GM12875 (cell line): ENCODE measurements at regions not wholly inside any gene's neighbourhood (a gene's known extent, or its start where the extent isn't known, plus 50 kb on each side); places are given as distances from the start of the nearest gene placed in this dataset.

Source experiments
- H3K4me3 ChIP-seq: one replicate; pipeline ENCODE4 v1.5.1; 2011; ENCODE audit warnings: low read depth, low read length, control low read depth
- CTCF ChIP-seq: IDR thresholded peaks from 2 replicates; pipeline ENCODE4 v1.5.1; 2011; ENCODE audit warnings: low read depth, mild to moderate bottlenecking, control low read depth, inconsistent platforms, low read length, moderate library complexity, borderline replicate concordance; ENCODE audit not compliant: insufficient read depth

GRCh38 chr5:125012727-125013451 is 266.4 kb upstream of the ZNF608 start:
- no peak overlapping the region for H3K4me3 ChIP-seq
- TF ChIP-seq CTCF: no peak

- no peak for TF ChIP-seq CTCF
Measured at GRCh38 chr5:125014202-125014601, 267.8 kb upstream of the ZNF608 start.

GRCh38 chr5:125017796-125018195 is 271.4 kb upstream of the ZNF608 start:
- no peak overlapping the region for H3K4me3 ChIP-seq
- TF ChIP-seq CTCF: no peak

More at GRCh38 chr5:125014202-125014601, 267.8 kb upstream of the ZNF608 start:
- no peak overlapping the region for H3K4me3 ChIP-seq

GRCh38 chr5:125023673-125024072 is 277.2 kb upstream of the ZNF608 start:
- no peak overlapping the region for H3K4me3 ChIP-seq

GRCh38 chr5:125026867-125027731 is 280.7 kb upstream of the ZNF608 start:
- no peak for TF ChIP-seq CTCF
- no peak overlapping the region for H3K4me3 ChIP-seq

More at GRCh38 chr5:125023673-125024072, 277.2 kb upstream of the ZNF608 start:
- TF ChIP-seq CTCF: no peak

- no peak overlapping the region for H3K4me3 ChIP-seq
- TF ChIP-seq CTCF: no peak
Measured at GRCh38 chr5:125032286-125032685, 285.8 kb upstream of the ZNF608 start.
